HG03280 (cell line): ENCODE measurements at regions not wholly inside any gene's neighbourhood (a gene's known extent, or its start where the extent isn't known, plus 50 kb on each side); places are given as distances from the start of the nearest gene placed in this dataset.

ENCODE experiments used
- ATAC-seq: cut with Tn5 transposase; IDR thresholded peaks from one replicate; pipeline ENCODE4 v1.9.1; 2021; ENCODE audit warnings: mild to moderate bottlenecking, moderate library complexity; ENCODE audit not compliant: unreplicated experiment

DNA sequence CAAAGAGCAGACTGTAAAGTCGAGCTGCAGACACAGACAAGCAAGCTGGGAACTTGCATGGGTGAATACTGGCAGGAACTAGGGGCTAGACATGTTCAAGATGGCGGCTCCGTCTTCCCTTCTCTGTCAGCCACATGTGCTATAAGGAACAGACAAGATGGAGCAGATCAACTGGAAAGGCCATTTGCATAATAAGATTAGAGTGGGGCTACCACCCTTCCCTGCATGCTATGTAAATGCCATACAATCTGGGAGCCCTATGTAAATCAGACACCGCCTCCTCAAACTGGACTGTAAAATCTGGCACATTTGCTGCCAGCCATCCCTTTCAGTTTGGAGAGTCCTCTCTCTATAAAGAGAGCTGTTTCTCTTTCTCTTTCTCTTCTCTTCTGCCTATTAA lies 640.1 kb upstream of the CDH8 start:
- no peak for ATAC-seq

DNA sequence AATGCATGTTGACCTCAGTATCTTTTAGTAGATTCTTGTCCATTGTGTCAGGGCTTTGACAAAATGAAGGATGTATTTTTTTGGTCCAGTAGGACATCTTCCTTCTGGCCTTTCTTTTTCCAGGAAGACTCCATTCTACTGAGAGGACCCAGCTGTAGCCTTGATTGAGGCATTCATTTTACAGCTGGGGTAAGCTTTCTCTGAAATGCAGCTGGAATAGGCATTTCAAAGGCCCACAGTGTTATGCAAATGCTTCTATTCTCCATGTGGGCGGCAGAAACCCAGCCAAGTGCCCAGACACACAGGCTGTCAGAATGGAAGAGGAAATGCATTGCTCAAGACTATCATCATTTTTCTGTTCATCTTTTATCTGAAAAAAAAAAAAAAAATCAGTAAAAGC lies 629.0 kb upstream of the CDH8 start:
- ATAC-seq, result no peak

DNA sequence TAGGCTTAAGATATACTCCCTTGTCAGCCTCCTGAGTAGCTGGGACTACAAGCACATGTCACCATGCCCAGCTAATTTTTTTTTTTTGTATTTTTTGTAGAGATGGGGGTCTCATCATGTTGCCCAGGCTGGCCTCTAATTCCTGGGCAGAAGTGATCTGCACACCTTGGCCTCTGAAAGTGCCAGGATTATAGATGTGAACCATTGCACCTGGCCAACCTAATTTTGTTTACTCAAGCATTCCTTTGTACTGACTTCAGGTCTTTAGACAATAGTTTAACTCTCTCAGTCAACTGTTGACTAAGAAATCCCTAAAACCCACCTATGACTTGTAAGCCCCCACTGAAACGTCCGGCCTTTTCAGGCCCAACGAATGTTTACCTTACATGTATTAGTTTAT lies 628.3 kb upstream of the CDH8 start:
- ATAC-seq, result no peak

DNA sequence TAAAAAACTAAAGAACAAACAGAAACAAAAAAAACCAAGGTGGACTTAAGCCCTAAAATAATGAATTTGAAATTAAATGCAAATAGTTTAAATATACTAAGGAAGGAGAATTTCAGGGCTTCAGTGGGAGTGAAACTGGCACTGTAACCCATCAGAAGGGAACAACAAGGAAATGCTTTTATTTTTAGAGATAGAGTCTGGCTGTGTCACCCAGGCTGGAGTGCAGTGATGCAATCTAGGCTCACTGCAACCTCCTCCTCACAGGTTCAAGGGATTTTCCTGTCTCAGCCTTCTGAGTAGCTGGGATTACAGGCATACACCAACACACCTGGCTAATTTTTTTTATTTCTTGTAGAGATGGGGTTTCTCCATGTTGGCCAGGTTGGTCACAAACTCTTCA lies 625.2 kb upstream of the CDH8 start:
- no peak for ATAC-seq

DNA sequence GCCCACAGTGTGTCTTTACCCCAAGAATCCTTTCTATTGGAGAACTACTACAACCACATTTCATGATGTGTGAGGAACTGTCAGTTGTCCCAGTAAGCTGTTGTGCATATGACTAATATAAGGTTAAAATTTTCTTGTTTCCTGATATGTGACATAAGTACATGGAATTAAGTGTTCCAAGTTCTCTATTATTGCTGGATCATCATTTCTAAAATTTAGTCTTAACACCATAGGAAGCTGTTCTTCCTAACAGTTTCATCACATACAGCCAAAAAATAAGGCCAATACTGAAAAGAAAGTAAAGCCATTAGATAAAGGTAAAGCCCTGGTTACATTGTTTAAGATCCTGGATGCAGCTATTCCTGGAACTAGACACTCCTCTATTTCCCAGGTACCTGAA lies 620.9 kb upstream of the CDH8 start:
- no peak for ATAC-seq

DNA sequence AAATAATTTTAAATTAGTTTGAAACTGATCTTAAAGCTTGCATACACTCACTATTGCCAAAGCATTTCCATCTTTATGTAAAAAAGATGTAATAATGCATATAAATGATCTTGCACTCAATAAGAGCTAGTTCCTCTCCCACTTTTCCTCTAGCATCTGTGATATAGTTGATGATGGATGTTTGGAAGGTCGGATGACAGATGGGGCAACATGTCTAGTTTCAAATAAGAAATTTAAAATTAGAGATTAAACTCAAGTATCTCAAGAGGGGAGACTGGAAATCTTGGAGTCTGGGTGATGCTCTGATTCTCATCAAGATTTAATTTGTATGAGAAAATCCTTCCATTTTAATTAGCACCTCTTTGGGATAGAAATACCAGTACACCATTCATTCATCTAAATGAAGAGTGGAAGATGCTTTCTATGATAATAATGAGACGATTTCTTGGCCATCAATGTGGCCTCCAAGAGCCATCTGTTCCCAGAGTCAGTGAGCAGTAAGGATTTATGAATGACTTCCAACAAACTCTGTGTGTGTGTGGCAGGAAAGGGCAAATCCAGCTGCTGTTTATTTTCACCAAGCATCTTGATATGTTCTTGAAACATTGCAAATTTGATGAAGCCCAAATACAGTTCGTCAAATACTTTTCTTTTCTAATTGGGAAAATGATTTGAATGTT lies 616.3 kb upstream of the CDH8 start:
- no peak for ATAC-seq

DNA sequence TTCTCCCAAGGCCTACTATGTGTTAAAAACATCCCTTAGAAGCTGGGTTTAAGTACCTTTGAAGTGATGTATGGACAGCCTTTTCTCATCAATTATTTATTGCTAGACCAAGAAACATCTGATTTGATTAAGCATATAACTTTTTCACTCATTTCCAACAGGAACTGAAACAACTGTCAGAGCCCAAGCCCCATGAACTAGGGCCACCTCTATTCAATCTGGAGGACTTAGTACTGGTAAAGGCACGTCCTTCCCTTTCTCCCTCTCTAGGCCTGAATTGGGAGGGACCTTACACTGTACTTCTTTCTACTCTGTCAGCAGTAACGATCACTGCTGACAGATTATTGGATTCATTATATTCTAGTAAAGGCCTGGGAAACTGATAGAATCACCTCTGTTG lies 612.0 kb upstream of the CDH8 start:
- ATAC-seq, result no peak

DNA sequence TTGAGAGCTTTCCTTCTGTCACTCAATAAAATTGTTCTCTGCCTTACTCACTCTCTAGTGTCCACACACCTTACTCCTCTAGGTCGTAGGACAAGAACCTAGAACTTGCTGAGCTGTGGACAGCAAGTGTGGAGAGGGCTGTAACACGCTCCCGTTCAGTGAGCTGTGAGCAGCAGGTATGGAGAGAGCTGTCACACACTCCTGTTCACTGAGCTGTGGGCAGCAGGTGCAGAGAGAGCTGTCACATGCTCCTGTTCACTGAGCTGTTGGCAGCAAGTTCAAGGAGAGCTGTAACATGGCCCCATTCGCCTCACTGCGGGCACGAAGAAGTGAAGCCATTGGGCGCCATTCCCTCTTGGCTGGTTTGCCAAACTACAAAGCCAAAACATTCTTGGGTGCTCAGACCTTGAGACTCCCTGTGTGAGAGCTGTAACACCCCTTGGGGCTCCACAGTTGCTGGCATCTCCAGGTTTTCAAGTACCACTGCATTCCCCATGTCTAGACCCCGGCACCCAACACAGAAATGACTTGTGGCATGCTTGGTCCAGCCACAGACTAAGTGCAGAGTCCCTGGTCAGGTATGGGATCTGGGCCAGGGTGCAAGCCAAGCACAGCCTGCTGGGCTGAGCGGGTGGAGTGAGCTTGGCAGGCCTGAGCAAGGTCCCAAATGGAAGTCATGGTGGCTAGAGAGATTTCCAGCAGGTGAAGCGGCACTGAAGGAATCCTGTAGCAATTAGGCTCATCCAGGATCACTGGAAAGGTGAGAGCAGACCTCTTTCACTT lies 608.0 kb upstream of the CDH8 start:
- no peak for ATAC-seq

DNA sequence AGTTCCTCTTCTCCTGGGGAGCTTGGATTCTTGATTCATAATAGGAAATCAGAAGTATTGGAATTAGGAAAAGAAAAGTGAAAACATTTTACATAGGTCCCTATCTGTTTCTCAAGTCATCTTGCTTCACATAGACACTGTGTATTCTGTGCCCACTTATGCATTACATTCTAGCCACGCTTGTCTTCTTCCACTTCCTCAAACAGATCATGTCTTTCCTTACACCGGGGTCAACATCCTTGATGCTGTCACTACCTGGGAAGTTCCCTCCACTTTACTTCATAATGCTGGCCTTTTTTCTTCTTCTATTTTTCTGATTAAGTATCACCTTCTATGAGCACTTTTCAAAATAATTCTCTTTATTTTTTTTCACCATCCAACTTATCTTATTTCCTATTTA lies 606.4 kb upstream of the CDH8 start:
- no peak for ATAC-seq

DNA sequence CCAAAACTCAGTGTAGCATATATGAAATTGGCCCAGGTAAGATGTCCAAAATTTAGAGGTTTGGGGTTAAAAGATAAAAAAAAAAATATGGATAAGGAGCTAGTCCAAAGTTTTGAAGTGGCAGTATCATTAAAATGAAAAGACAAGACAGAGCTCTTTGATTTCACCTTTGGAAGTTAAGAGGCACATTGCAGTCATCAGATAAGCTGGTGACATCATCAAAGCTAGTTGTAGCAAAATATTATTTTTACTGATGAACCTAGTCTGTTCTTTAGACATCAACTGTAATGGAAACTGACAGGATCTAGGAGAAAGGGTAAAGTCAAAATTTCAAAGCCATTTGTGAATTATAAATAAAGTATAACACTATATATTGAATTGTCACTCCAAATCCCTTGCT lies 603.7 kb upstream of the CDH8 start:
- ATAC-seq, result no peak

DNA sequence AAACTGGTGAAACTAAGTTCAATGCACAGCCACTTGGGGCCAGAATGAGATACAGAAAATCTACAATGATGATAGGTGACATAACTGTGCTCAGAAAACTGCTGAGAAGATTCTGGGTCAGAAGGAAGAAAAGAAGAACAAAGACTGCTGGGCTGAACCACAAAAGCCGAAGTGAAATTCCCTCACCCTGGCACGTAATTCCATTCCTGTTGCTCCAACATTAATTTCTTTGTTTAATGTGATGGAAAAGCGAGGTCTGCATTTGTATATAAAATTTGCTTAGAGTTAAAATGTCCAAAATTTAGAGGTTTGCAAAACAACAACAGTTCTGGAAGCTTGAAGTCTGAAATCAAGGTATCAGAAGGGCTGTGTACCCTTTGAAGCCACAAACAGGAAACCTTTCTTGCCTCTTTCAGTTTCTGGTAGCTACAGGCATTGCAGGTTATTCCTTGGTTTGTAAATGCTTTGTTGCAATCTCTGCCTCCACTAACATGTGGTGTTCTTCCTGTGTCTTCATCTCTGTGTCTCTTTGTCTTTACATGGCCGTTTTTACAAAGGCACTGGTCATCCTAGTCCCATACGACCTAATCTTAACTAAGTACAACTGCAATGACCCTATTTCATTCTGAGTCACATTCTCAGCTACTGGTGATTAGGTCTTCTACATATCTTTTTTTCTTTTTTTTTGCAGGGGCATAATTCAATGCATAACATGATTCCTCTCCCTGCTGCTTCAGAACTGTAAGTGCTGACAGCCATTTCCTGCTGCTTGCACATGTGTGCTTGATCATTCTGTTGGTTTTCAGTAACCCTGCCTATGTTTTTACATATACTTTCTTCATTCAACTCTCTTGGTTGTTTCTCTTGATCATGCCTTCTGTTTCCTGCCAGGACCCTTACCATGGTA lies 603.0 kb upstream of the CDH8 start:
- peak; percentile 80 for ATAC-seq

DNA sequence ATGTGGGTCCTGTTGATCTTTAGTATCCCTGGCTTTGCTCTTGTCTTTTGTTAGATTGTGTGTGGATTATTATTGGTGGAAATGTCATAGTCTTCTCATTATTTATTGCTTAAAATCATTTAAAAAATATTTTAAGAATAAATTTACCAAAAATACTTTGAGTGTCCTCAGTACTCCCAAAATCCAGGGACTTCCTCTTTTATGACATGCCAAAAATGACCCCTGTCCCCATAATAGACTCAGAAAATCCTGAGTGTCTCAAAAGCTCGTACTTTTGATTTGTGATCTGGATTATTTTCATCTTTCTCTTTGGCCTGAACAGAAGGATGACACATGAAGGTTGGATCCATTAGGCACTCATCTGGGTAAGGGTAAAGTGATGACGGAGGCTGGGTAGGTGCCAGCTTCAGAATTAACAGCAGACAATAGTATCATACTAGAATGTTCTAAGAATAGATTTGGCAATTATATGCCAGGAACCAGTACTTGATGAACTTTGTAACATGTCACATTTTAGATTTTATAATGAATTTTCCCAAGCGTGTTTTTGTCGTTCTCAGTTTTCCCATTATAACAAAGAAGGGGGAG lies 602.2 kb upstream of the CDH8 start:
- peak; percentile 14 for ATAC-seq

DNA sequence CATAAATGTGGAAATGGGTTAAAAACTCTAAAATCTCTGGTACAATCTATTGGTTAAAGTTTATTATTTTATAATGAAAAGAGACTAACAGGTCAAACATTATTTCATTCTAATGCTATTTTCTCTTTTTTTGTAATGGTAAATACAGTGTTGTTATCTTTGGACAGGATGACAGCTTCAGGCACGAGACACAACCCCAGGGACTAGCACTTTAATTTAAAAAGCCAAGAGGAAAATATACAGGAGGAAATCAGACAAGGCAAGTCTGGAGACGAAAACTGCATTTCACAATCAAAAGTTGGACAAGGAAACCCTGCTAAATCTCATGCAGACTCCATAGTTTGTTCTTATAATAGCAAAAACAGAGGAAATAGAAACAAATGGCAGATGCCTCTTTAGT lies 589.1 kb upstream of the CDH8 start:
- ATAC-seq, result no peak

DNA sequence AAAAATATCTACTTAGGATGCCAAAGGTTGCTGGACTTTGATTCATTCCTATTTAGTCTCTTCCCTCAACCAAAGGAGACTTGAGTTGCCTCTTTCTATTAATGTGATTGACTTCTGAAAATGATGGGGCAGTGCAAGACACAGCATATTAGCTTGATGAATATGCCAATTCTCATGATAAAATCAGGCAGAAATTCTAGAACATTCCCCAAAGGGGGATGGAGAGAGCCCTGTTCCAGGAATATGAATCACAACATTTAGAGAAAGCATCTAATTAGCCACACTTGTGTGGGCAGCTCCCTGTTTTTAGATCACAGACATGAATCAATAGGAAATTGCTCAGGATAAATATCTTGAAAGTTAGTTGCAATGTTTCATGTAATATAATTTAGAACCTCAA lies 584.0 kb upstream of the CDH8 start:
- no peak for ATAC-seq

DNA sequence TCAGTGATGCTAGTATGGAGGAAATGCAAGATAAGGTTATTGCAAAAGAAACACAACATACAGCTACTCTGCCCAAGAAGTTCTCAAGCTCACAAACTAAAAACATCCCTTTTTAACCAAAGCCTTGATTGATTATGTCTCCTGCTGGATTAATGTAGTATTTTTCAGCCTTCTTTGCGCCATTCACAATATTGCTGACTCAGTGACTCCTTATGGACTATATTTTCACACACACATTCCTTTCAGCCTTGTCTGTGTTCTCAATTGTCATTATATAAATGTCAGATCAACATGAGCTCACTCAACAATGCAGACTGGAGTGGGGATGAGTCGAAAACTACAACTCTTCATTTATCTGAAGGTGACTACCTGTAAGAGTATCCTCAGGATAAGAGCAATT lies 579.3 kb upstream of the CDH8 start:
- ATAC-seq, result no peak

DNA sequence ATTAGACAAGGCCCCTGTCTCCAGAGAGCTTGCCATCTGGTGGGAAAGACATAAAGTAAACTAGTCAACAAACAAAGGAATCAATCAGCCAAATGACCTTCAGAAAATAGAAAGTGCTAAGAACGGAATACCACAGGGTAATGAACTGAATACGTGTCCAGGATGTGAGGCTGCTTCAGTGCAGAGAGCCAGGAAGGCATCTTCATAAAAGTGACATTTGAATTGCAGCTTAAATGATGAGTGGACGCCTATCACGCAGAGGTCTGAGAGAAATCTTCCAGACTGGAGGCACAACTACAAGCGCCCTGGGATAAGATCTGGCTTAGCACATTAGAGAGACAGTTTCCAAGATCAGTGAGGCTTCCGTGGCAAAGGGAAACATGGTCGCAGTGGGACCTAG lies 574.1 kb upstream of the CDH8 start:
- no peak for ATAC-seq

DNA sequence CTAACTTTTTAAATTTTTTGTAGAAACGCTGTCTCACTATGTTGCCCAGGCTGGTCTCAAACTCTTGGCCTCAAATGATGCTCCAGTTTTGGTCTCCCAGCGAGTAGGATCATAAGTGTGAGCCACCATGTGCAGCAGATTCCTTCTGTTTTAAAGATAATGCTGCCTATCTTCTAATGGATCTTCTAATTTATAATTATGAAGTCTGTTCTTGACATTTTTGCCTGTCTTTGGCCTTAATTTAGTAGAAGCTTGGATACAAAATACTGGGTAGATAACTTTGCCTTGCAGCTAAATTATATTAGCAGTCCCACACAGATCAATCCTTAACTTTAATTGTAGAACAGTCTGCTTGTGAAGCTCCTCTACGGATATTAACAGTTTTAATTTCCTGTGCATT lies 566.6 kb upstream of the CDH8 start:
- no peak for ATAC-seq

DNA sequence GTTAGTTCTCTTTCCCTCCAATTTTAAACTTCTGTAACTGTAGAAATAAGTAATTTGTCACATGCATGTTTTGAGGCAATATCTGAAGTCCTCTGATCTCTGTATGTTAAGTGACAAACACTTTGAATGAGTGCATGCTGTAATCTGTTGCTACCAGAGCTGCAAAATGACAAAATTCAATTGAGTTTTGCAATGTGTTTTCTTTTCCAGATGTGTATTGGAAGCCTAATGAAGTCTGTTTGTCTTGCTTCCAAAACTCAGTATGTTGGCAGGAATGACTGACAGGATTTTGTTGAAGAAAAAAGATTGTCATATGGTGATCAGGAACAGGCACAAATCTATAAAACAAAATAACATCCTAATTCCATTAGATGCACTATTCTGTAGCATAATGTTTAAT lies 561.6 kb upstream of the CDH8 start:
- ATAC-seq, result no peak

DNA sequence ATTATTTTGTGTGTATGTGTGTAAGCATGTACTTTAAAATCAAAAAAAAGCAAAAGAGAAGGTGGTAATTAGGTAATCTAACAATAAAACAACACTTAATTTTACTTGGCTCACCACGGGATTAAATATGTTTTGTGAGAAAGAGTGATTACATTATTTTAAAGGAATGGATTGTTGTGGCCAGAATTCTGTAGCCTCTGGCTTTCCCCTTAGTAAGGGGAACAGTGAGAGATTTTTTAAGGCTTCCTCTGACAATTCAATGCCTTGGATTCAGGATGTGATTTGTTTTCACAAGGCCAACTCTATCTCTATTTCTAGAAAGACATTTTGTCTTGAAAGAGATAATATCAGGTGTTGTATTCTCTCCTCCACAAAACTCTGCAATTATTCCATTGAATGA lies 560.3 kb upstream of the CDH8 start:
- no peak for ATAC-seq

DNA sequence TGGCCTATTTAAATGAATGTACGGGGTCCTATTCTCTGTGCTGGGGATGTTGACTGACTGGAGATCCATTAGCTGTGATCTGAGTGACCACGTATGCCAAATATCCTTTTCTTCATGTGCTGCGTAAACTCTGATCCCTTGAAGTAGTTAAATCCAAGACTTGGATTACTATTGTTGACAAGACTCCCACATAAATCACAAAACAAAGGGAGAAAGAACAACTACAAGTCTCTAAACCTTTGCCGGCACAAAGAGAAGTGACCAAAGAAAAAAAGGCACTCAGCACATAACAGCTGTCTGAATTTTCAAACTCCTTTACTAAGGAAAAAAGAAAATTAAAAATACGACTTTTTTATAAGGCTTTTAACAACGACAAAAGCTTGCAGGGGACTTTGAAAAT lies 559.9 kb upstream of the CDH8 start:
- ATAC-seq, result no peak

DNA sequence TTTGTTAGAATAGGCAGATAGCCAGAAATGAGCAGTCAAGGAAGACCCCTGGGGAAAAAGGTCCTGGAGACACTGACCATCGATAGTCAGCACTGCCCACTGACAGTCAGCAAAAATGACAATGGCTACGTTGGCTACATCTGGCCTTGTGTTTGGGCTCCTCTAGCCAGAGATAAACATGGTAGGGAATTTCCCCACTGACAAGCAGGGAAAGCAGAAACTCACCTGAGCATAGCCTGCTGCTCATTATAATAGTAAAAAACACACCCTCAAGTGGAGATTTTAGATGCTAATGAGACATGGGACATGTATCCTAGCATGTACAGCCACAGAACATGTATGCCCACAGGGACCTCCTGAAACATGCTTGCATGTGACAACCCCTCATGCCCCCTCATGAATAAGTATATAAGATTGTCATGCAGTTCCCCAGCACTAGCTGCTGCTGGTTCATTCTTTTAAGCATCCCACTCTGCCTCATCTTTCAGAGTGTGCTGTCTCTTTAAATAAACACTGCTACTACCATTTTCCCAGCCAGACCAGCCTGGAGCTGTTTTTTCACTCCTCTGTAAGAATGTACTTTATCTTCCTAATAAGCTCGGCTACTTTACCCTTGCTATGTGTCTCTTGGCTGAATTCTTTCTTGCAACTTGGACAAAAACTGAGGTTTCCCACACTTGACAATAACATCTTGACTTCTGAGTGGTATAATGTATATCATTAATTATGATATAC lies 550.1 kb upstream of the CDH8 start:
- ATAC-seq, result no peak
